NCI-H2171 (cell line): ENCODE measurements at regions not wholly inside any gene's neighbourhood (a gene's known extent, or its start where the extent isn't known, plus 50 kb on each side); places are given as distances from the start of the nearest gene placed in this dataset.
"Not testable (repeated sequence)": the region's sequence is repeated elsewhere in the genome, so short reads cannot be mapped to it uniquely, and the experiment has no call there.

ENCODE experiments used
- DNase-seq: peaks from one replicate; lab custom pipeline; 2025; lab: John Stamatoyannopoulos, UW

DNA sequence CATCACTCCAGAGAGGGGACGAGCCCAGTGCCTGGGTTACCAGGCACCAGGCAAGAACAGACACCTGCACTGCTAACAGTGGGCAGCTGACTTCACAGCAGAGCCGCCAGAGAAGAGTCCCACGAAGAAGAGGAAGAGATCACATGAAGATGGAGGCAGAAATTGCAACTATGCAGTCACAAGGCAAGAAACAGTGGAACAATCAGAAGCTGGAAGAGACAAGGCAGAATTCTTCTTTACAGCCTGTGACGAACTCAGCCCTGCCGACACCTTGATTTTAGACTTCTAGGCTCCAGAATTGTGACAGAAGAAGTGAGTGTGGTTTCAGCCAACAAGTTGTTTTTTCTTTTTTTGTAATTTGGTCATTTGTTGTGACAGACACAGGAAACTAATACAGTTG lies 59.2 kb downstream of the IL12A start:
- DNase-seq, result no peak

DNA sequence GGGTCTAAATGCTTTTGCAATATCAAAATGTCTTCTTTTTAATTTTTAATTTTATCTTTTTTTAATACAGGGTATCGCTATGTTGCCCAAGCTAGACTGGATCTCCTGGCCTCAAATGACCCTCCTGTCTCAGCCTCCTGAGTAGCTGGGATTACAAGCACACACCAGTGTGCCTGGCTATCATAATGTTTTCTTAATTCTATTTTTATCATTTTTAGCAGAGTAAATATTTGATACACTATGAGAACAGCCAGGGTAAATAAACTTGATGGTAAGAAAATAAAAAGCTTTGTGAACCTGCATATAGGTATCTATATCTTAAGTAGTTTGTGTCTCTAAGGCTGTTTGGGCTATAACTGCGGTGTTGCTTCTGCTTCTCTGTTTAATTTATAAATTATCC lies 60.4 kb downstream of the IL12A start:
- no peak for DNase-seq

DNA sequence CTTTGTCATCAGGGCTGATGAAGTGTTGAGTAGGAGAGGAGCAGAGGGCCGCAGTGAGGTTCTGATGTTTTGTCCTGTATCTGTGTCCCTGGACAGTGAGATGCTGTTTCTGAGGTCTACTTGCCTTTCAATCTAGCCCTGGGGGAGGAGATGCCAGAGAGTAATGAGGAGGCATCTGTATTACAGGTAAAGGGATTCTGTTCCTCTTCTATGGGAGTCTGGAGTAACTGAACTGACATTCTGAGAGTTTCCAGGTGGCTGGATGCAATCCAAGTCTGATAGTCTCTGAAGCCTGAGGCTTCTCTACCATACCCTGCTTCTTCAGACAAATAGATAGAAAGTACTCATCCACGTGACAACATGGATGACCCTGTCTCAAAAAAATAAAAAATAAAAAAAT lies 60.9 kb downstream of the IL12A start:
- DNase-seq, result no peak

DNA sequence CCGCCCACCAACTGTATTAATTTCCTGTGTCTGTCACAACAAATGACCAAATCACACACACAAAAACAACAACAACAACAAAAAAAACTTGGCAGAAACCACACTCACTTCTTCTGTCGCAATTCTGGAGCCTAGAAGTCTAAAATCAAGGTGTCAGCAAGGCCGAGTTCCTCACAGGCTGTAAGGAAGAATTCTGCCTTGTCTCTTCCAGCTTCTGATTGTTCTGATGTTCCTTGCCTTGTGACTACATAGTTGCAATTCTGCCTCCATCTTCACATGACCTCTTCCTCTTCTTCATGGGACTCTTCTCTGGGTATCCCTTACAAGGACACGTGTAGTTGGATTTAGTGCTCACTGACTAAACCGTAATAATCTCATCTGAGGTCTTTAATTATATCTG lies 61.4 kb downstream of the IL12A start:
- no peak for DNase-seq

DNA sequence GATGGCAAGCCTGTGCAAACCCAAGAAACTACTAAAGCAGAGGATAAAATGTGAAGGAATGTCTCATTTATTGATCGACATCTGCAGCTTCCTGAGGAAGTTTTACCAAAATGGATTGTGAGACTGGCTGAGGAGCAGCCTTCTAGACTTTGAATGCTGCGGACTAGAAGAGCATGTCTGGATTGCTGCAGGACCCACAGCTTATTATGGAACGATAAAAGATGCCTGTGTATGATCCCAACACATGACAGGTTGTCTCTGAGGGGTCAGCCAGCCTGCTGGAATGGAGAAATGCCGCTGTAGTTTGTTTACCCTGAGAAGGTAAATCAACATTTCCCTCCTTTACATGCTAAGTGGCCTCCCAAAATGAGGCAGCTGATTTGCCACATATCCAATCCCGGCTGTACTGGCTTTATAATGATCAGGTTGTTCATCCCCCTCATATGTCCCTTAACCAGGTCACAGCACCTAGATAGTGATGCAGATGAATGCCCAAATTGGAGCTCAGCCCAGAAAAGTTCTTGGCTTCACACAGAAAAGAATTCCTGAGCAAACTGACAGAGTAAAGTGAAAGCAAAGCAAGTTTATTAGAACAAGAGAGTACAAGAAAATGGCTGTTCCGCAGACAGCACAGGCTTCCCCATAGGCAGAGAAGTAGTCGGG lies 63.9 kb downstream of the IL12A start:
- DNase-seq, result no peak

DNA sequence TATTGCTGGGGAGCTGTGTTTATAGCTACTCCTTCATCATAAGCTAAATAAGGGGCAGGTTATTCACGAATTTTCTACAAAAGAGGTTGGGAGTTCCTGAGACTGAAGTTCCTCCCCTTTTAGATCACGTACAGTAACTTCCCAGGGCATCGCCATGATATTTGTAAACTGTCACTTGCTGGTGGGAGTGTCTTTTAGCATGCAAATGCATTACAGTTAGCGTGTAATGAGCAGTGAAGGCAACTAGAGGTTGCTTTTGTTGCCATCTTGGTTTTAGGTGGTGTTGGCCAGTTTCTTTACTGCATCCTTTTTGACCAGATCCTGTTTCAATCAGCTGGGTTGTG lies 64.4 kb downstream of the IL12A start:
- DNase-seq, result no peak

DNA sequence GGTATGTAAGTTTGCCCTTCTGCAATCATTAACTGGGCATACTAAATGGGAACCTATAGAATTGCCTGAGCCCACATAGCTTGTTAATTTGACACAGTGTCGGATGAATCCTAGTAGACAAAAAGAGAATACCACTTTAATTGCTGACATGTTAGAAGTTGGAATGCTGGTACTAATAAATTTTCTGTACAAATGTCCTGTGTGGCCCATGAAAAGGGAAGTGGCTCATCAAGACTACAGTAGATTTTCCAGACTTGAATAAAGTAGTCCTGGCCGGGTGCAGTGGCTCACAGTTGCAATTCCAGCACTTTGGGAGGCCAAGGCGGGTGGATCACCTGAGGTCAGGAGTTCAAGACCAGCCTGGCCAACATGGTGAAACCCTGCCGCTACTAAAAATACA lies 66.2 kb downstream of the IL12A start:
- DNase-seq, result not testable (repeated sequence)

DNA sequence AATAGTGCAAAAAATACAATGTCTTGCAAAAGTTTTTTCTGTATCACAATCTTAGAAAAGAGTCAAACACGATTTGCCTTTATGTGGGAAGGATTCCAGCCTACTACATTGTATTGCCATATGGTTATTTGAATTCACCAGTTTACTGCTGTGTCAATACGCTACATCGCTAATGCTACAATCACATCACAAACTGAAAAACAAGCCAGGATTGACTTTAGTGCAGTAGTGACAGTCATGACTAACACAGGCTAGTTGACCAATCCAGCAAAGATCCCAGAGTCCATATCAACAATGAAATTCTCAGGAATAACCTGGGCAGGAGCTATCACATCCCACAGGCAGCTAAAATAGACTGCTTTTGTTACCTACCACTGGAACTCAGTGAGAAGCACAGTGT lies 67.0 kb downstream of the IL12A start:
- no peak for DNase-seq

DNA sequence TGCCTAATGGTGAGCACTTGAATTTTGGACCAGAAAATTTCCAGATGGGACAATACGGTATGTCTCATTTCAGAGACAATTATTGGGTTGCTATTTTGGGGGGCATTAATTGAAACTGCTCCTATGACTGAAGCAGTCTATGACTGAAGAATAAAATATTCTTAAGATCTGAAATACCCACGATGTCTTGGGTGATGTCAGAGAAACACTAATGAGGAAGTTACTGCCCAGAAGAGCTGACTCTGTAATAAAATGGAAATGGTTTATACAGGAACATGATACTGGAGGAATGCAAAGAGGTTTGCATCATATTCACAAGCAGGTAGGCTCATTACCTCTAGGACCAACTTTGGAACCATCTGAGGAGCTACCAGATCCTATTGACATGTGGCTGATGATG lies 68.7 kb downstream of the IL12A start:
- DNase-seq, result no peak

DNA sequence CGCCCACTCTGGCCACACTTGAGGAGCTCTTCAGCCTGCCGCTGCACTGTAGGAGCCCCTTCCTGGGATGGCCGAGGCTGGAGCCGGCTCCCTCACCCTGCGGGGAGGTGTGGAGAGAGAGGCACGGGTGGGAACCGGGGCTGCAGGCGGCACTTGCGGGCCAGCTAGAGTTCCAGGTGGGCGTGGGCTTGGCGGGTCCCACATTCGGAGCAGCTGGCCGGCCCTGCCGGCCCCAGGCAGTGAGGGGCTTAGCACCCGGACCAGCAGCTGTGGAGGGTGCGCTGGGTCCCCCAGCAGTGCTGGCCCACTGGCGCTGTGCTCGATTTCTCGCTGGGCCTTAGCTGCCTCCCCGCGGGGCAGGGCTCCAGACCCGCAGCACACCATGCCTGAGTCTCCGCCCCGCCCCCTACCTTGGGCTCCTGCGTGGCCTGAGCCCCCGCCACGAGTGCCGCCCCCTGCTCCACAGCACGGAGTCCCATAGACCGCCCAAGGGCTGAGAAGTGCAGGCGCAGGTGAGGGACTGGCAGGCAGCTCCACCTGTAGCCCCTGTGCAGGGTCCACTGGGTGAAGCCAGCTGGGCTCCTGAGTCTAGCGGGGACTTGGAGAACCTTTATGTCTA lies 71.9 kb downstream of the IL12A start:
- DNase-seq, result no peak

DNA sequence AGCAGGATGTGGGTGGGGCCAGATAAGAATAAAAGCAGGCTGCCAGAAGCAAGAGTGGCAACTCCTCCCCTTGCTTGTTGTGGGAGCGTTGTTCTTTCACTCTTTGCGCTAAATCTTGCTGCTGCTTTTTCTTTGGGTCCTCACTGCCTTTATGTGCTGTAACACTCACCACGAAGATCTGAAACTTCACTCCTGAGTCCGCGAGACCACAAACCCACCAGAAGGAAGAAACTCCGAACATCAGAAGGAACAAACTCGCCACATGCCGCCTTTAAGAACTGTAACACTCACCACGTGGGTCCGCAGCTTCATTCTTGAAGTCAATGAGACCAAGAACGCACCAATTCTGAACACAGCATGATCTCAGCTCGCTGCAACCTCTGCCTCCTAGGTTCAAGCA lies 72.9 kb downstream of the IL12A start:
- DNase-seq, result no peak

DNA sequence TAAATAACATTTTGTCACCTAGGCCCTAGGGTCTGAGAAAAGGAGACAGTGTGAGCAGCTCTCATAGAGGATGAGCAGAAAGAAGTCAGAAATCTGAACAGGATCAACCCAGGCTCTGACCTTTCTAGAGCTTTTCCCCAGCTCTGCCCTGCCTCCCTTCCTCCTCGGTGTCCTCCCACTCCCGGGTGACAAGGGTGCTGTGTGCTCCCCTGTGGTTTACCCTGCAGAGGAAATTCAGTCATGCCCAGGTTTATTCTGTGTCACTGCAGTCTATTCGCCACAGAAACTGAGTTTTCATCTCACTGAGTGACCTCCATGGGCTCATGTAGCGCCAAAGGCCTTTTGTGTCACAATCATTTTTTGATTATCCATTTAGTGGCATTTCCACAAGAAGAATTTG lies 76.6 kb downstream of the IL12A start:
- DNase-seq, result no peak

DNA sequence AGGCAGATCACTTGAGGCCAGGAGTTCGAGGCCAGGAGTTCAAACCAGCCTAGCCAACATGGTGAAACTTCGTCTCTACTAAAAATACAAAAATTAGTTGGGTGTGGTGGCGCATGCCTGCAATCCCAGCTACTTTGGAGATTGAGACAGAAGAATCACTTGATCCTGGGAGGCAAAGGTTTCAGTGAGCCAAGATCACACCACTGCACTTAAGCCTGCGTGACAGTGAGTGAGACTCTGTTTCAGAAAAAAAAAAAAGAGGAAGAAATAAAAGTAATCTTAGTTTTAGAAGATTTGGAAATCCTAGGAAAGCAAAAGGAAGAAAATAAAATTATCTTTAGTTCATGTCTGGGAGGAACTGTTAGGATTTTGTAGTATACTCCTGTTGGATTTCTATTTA lies 77.2 kb downstream of the IL12A start:
- no peak for DNase-seq

DNA sequence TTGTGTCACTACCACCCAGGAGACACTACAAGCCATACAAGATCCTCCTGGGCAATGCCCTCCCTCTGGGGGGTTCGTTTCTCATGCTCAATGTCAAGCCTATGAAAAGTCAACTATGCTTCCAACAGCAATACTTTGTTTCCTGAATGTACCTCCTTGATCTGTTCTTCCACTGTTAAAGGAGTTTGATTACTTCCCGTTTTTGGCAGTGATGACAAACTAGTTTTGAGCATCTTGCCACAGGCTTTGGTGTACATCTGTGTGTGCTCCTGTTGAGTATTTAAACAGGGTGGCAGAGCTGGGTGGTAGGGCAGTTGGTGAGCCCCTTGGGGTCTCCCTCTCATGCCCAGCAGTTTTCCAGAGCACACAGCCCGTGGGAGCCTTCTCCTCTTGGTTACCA lies 81.4 kb downstream of the IL12A start:
- DNase-seq, result no peak

DNA sequence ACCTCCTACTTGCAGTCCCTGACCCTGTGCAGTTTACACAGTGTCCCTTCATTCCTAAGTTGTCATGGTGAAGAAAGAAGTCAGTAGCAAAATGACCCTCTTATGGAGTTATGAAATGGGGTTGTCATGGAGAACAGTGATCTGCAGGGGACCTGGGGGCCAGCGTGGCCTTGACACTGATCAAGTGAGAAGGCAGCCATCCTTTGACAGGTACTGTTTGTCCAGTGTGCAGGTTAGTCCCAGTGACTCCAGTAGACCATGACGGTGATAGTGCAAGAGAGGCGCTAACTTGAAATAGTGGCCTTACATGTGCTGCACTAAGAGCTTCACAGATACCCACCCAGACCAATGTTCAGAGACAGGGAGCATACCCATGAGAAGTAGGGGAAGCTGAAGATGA lies 87.9 kb downstream of the IL12A start:
- DNase-seq, result no peak

DNA sequence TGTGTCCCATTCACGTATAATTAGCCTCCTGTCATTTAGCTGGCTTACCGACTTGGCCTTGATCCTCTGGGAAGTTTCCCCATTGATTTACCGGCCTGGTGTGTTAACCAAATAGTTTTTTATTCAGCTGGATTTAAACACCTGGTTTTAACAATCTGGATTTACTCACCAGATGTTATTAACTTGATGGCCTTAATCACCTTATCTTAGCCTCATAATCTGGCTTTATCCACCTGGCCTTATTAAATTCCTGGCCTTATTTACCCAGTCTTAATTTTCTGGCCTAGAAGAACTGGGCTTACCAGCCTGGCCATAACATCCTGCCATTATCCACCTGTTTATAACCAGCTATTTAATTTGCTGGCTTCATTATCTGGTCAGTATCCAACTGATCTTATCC lies 89.9 kb downstream of the IL12A start:
- no peak for DNase-seq

DNA sequence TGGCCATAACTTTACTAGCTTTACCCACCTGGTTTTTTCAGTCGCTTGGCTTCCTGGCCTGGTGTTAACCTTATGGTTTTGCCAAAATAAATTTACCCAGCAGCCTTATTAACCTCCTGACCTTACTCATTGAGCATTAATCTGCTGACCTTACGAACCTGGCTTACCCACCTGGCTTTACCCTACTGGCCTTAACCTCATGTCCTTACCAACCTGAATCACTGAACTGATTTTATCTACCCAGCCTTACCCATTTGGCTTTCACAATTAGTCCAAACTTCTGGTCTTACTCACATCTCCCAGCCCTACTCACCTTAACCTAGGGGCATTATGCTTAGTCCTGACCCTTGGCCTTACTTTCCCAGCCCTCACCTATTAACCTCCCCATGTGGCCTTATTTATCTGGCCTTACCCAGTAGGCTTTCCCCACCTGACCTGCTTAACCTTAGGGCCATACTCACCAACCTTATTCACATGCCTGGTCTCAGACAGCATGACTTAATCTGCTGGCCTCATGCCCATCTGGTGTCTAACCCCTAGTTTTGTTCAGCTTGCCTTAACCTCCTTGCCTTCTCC lies 93.4 kb downstream of the IL12A start:
- no peak for DNase-seq

DNA sequence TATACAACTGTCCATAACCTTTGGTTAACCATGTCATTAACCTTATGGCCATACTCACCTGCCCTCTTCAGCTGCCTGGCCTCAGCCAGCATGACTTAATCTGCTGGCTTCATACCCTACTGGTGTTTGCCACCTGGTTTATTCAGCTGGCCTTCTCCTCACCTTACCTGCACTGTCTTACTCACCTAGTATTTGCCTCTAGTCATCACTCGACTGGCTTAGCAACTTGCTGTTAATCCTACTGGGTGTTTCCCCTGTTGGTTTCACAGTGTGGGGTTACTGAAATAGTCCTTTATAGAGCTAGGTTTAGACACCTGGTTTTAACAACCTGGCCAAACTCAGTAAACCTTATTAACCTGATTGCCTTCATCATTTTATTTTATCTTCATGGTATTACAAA lies 96.4 kb downstream of the IL12A start:
- DNase-seq, result no peak

DNA sequence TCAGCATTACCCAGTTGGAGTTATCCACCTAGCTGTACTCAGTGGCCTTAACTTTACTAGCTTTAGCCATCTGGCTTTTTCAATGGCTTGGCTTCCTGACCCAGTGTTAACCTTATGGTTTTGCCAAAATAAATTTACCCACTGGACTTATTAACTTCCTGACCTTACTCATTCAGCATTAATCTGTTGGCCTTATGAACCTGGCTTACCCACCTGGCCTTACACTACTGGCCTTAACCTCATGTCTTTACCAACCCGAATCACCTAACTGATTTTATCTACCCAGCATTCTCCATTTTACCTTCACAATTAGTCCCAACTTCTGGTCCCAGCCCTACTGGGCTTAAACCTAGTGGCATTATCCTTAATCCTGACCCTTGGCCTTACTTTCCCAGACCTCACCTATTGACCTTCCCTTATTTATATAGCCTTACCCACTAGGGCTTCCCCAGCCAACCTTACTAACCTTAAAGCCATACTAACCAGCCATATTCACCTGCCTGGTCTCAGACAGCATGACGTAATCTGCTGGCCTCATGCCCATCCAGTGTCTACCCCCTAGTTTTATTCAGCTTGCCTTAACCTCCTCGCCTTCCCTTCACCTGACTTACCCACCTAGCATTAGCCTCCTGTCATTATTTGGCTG lies 100.0 kb downstream of the IL12A start:
- no peak for DNase-seq

DNA sequence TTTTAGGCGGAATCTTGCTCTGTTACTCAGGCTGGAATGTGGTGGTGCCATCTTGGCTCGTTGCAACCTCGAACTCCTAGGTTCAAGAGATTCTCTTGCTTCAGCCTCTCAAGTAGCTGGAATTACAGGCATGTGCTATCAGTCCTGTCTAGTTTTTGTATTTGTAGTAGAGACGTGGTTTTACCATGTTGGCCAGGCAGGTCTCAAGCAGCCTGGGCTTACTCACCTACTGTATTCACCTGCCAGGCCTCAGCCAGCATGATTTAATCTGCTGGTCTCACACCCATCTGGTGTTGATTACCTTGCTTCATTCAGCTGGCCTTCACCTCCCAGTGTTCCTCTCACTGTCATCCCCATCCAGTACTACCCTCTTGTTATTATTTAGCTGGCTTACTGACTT lies 102.0 kb downstream of the IL12A start:
- DNase-seq, result no peak

DNA sequence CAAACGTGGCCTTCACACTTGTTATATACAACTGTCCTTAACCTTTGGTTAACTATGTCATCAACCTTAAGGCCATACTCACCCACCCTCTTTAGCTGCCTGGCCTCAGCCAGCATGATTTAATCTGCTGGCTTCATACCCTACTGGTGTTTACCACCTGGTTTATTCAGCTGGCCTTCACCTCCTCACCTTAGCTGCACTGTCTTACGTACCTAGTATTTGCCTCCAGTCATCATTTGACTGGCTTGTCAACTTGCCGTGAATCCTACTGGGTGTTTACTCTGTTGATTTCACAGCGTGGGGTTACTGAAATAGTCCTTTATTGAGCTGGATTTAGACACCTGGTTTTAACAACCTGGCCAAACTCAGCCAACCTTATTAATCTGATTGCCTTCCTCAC lies 102.8 kb downstream of the IL12A start:
- DNase-seq, result no peak

DNA sequence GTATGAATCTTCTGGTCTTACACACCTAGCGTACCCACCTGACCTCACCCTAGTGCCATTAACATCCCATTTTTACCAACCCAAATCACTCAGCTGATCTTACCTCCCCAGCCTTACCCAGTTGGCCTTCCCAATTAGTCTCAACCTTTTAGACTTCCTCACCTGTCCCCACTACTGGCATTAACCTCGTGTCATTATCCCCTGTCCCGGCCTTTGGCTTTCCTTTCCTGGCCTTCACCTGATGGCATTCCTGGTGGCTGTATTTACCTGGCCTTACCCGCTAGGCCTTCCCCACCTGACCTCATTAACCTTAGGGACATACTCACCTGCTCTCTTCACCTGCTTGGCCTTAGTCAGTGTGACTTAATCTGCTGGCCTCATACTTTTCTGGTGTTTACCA lies 104.1 kb downstream of the IL12A start:
- no peak for DNase-seq

DNA sequence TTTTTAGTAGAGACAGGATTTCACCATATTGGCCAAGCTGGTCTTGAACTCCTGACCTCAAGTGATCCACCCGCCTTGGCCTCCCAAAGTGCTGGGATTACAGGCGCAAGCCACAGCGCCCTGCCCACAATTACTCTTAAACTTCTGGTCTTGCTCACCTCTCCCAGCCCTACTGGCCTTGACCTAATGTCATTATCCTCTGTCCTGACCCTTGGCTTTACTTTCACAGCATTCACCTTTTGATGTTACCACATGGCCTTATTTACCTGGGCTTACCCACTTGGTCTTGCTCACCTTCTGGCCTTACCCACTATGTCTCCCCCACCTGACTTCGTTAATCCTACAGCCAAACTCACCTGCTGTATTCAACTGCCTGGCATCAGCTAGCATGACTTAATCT lies 105.9 kb downstream of the IL12A start:
- DNase-seq, result no peak

DNA sequence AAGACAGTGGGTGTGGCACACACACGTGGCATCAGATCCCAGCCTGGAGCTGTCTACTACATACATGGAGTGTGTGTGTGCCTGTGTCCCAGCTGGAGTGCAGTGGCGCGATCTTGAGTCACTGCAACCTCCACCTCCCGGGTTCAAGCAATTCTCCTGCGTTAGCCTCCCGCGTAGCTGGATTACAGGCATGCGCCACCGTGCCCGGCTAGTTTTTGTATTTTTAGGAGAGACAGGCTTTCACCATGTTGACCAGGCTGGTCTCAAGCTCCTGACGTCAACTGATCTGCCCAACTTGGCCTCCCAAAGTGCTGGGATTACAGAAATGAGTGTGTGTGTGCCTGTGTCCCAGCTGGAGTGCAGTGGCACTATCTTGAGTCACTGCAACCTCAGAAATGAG lies 108.8 kb downstream of the IL12A start:
- no peak for DNase-seq
